ENCODE measurements at regions not wholly inside any gene's neighbourhood (a gene's known extent, or its start where the extent isn't known, plus 50 kb on each side); places are given as distances from the start of the nearest gene placed in this dataset.

DNA sequence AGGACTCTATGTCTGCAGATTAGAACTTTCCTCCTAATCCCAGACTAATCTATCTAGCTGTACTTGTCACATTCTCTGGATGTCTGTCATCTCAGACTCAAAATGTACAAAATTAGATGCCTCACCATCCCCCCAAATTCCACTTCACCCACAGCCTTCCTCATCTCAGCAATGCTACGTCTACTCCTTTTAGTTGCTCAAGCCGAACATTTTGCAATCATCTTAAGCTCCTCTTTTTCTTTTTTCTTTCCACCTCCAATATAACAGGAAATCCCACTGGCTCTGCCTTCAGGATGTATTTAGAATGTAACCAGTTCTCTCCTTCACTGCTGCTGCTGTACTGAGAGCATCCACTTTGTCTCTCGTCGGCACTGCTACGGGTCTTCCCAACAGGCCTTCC lies 1091.8 kb downstream of the TBC1D22A start:
- TF ChIP-seq GATA3 (IDR thresholded peaks at IDR 0.05; ENCODE audit: low read depth, low read length) (no peak), GATA2 (IDR thresholded peaks at IDR 0.05; ENCODE audit: low read depth, low read length) (no peak)
